ENCODE measurements at regions not wholly inside any gene's neighbourhood (a gene's known extent, or its start where the extent isn't known, plus 50 kb on each side); places are given as distances from the start of the nearest gene placed in this dataset.
A peak's percentile ranks its signal among the peaks of the same experiment; 100 is the strongest.

- no peaks in the 10 kb centered on the region for H3K9me3 ChIP-seq
- no peak for TF ChIP-seq POLR2AphosphoS5 (IDR thresholded peaks at IDR 0.05)
- TF ChIP-seq CTCF (IDR thresholded peaks at IDR 0.05) = no peak
- TF ChIP-seq EP300 (IDR thresholded peaks at IDR 0.05) = no peak
- TF ChIP-seq POLR2A (IDR thresholded peaks at IDR 0.05) = no peak
- no peaks in the 10 kb centered on the region for H3K27me3 ChIP-seq
- H3K27ac ChIP-seq = no peak overlapping the region
- no peak for DNase-seq (ENCODE audit: low spot score in 2 of 2)
- no peaks in the 10 kb centered on the region for H3K4me1 ChIP-seq
- WGBS = 49% methylated on average over 5 of the region's 5 CpGs
- H3K36me3 ChIP-seq = no peaks in the 10 kb centered on the region
- no peak overlapping the region for H3K4me3 ChIP-seq
Observed at GRCh38 chrY:11293392-11293791, 1407.6 kb upstream of the USP9Y start.

GRCh38 chrY:11334151-11334550 lies 1366.9 kb upstream of the USP9Y start:
- no peaks in the 10 kb centered on the region for H3K36me3 ChIP-seq
- H3K27me3 ChIP-seq = no peaks in the 10 kb centered on the region
- no peak for TF ChIP-seq POLR2A (IDR thresholded peaks at IDR 0.05)
- TF ChIP-seq POLR2AphosphoS5 (IDR thresholded peaks at IDR 0.05) = no peak
- no peak for TF ChIP-seq EP300 (IDR thresholded peaks at IDR 0.05)
- TF ChIP-seq CTCF (IDR thresholded peaks at IDR 0.05) = no peak
- no peaks in the 10 kb centered on the region for H3K4me1 ChIP-seq
- H3K4me3 ChIP-seq = no peak overlapping the region
- peak; percentile 65 to 86 for DNase-seq (ENCODE audit: low spot score in 2 of 2)
- H3K9me3 ChIP-seq = no peaks in the 10 kb centered on the region
- 63% methylated on average over 8 of the region's 13 CpGs for WGBS
- no peak overlapping the region for H3K27ac ChIP-seq
